Kidney capillary endothelial cell (primary cell): ENCODE measurements at regions not wholly inside any gene's neighbourhood (a gene's known extent, or its start where the extent isn't known, plus 50 kb on each side); places are given as distances from the start of the nearest gene placed in this dataset.

Source experiments
- DNase-seq: peaks from one replicate; pipeline ENCODE4 v3.0.0-alpha.2; 2018; ENCODE audit warnings: low spot score

GRCh38 chr14:41404126-41404525 lies 202.6 kb upstream of the LRFN5 start:
- DNase-seq: no peak

DNA sequence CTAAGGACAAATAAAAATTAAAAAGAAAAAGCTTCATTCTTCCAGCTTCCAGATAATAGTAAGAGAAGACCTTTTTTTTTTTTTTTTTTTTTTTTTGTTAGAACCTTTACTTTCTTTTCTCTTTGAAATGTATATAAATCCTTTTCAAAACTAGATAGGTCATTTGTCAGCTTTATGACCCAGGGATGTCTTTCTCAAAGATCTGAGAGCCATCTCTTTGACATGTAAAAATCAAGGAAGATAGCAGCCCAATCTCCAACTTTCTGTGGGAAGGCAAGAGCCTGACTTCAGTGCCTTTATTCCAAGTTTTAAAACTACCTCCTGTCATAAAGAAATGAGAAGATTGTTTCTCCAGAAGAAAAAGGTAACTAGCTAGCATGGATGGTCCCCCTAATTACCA lies 203.3 kb upstream of the LRFN5 start:
- no peak for DNase-seq

DNA sequence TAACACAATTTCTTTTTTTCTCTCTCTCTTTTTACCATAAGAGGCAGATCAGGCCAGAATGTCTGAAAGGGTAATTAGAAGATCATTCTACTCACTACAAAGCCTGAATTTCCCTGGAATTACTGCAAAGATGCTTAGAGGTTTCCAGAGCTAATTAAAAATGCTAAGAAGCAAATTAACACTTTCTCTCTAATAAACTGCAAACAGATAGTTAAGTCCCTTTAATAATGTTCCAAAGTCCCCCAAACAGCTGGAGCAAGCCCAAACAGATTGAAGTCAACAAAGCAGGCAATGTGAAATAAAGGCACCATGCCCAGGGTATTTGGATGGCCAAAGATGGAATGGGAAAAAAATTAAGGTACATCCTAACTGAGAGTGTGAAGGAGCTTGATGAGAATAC lies 208.8 kb upstream of the LRFN5 start:
- DNase-seq: no peak

DNA sequence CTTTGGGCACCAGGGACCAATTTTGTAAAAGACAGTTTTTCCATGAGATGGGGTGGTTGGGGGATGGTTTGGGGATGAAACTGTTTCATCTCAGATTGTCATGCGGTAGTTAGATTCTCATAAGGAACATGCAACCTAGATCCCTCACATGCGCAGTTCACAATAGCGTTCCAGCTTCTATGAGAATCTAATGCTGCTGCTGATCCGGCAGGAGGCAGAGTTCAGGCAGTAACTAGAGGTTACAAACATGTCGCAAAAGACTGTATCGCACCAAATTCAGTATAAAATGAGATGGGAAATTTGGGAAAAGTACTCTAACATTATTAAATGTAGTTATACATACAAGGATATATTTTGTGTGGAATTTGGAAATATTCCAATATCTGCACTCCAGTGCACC lies 213.2 kb upstream of the LRFN5 start:
- DNase-seq: no peak

DNA sequence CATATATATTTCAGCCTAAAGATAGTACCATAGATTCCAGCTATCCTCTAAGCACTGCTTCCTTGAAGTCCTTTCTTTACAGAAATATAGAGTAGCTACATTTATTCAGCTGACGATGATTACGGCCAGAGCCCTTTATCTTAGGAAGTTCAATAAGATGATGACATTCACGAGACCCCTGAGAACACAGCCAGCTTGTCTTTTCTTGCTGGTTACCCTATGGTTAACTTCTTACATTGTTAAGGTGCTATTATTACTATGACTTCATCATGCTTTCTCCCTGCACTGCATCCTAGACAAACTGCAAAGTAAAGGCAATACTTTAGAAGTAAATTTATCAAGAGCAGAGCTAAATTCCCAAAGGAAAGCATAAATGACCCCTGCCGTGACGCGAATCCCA lies 214.4 kb upstream of the LRFN5 start:
- DNase-seq: no peak

DNA sequence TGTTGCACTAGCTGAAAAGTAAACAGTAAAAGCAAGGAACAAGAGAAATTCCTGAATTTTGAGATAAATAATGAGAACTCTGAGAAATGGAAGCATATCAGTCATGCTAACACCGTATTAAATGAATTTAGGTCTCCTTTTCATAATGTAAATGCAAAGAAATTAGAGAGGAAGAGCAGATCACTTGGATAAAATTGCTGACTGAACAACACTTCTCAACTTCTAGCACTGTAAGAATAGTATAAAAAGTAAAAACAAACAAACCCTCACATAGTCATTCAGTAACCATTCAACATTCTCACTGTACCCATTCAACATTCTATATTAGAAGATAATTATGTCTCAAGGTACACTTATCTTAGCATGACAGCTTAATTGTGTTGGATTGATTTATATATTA lies 217.3 kb upstream of the LRFN5 start:
- DNase-seq: no peak

- no peak for DNase-seq
These were observed 220.9 kb upstream of the LRFN5 start for GRCh38 chr14:41385797-41386196.

DNA sequence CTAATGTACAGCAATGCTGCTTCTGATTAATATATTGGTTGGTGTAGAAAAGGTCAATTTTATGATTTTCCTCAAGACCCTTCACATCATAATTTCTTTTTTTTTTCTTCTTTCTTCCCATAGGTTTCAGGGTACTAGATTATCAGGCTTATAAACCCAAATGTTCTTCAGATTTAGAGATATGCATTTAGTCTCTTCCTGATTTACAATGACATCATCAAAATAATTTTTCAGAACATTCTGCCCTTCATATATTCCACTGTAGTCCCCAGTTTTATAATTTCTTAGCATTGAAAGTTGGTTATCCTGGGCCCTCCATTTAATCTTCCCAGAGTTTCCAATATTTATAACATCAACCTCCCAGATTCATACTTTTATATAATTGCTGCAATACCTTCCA lies 226.7 kb upstream of the LRFN5 start:
- no peak for DNase-seq

DNA sequence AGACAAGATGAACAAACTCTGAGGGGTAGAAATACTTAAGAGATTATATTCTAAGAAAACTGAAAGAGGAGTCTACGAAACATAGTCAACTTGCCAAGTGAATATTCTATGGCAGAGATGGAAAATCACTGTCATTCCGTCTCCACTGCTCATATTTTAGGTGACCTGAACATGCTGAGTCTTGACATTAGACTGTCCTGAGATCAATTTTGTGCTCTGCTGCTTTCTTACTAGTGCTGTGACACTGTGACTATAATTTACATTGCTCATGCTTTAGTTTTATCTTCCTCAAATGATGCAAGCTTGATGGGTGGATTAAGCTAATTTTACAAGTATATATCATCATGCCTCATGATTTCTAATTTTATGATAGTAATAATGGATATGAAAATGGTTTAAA lies 228.2 kb upstream of the LRFN5 start:
- DNase-seq: no peak

- no peak for DNase-seq
These were observed 228.7 kb upstream of the LRFN5 start for GRCh38 chr14:41377932-41378331.

DNA sequence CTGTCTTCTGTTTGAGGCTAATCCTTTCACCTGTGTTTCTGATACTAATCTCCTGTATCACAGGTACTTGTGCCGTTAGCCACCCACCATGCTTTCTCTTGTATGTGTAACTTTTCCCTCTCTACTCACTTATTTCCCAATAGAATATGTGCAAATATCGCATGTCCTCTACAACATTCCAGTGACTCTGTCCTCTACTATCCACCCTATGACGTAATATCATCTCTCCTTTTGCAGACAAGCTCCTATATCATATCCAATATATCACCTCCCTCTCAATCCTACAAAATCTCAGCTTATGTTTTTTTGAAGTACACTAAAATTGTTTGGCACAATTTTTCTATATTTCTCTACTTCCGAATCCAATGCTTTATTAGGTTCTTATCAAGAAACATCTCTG lies 232.6 kb upstream of the LRFN5 start:
- no peak for DNase-seq

GRCh38 chr14:41362139-41362538 lies 244.5 kb upstream of the LRFN5 start:
- DNase-seq: no peak

GRCh38 chr14:41360126-41360525 lies 246.6 kb upstream of the LRFN5 start:
- DNase-seq: no peak

DNA sequence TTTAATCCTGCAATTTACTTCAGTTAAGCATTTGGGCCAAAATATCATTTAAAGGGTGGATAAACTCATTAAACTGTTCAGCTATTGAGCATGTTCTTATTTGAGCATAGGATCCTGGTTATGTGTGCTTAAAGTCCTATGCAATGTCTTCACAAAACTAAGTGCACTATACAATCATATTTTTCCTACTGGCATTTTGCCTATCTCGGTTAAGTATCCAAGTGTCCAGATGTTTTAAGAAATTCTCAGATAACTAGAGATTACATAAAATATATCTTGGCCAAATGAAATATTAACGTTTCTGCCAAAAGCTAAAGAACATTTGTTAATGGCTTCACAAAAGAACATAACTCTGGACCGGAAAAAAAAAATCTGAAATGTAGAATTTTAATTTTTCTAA lies 250.8 kb upstream of the LRFN5 start:
- no peak for DNase-seq

GRCh38 chr14:41350476-41350875 lies 256.2 kb upstream of the LRFN5 start:
- no peak for DNase-seq

GRCh38 chr14:41349289-41349910 lies 257.3 kb upstream of the LRFN5 start:
- DNase-seq: no peak

DNA sequence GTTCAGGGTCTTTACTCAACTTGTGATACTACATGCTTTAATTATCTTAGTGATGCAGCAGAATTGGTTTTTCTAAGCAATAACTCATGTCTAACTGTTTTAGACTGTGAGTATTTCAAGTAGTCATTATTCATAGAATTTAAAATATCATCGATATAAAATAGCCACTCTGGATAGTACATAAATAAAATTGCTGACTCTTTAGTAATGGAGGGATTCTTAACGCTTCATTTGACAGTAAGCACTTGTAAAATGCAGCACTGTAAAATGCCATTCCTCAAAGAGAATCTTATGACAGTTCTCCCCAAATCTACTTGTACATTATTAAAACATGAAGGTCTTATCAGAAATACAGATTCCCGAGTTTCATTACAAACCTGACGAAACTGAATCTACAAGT lies 262.8 kb upstream of the LRFN5 start:
- DNase-seq: no peak

GRCh38 chr14:41313196-41313595 lies 293.5 kb upstream of the LRFN5 start:
- no peak for DNase-seq

DNA sequence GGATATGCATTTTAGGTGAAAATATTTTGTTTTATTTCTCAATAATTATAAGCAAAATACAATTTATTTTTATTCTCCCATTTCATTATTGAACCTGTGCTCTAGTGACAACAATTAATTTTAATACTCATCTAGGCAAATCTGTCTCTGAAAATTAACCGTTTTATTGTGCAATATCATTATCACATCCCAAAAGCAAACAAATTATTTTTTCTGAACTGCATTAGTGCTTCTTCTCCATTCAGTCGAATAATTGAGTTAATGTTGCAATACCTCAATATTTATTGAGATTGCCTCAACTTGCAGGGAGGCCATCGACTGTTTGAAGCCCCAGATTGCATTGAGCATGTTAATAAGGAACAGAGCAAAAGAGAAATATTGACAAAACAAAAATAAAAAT lies 303.2 kb upstream of the LRFN5 start:
- no peak for DNase-seq

- no peak for DNase-seq
These were observed 303.9 kb upstream of the LRFN5 start for GRCh38 chr14:41302776-41303175.

GRCh38 chr14:41299924-41300323 lies 306.8 kb upstream of the LRFN5 start:
- DNase-seq: no peak

GRCh38 chr14:41298328-41298690 lies 308.4 kb upstream of the LRFN5 start:
- no peak for DNase-seq

GRCh38 chr14:41297576-41298327 lies 308.9 kb upstream of the LRFN5 start:
- no peak for DNase-seq

DNA sequence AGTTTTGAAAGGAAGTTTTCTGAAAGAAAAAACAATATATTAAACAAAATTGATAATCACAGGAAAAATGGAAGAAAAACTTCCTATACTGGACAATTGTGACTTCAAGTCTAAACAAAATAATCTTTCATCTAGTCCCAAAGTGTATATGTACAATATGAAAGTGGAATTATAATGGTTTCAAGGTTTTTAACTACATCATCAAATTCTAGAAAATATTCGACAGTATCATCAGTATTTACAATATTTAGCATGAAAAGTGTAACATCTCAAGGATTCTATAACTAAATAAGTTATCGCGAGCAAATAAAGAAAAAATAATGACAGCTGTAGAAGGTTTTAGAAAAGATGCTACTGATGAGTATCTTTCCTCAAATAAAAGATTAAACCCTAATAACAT lies 310.9 kb upstream of the LRFN5 start:
- DNase-seq: no peak
